PC-3 (cell line): ENCODE measurements at regions not wholly inside any gene's neighbourhood (a gene's known extent, or its start where the extent isn't known, plus 50 kb on each side); places are given as distances from the start of the nearest gene placed in this dataset.

Source experiments
- ATAC-seq: fragments of 200-7000 bp; cut with Tn5 transposase; 2 replicates; pipeline ENCODE4 v1.9.1; 2020; ENCODE audit warnings: mild to moderate bottlenecking, moderate library complexity
- BruUV-seq: library from RNA; stranded (reverse); fragments of 400-500 nt; replicated peaks from 2 replicates; lab custom pipeline; 2021; lab: Mats Ljungman, UMichigan
- CTCF ChIA-PET: fragments of 300-600 bp; sonication (Branson Sonifier 250); formaldehyde crosslinking; loops from one replicate; lab custom pipeline; 2022; ENCODE audit warnings: antibody characterized with exemption; lab: Charles Lee
- POLR2A ChIA-PET: fragments of 300-600 bp; sonication (Branson Sonifier 250); formaldehyde crosslinking; loops from one replicate; lab custom pipeline; 2022; ENCODE audit warnings: antibody characterized with exemption; ENCODE audit not compliant: unreplicated experiment; lab: Charles Lee
- DNase-seq: peaks from one replicate; pipeline ENCODE4 v3.0.0-alpha.2; 2015
- H2AFZ ChIP-seq: fragments of 300-600 bp; sonication (generic); 2 replicates; pipeline ENCODE4 v1.6.0; 2016; ENCODE audit warnings: antibody characterized with exemption, low read length
- H3F3A ChIP-seq: fragments of 300-600 bp; sonication (generic); one replicate; pipeline ENCODE4 v1.6.0; 2017; ENCODE audit warnings: antibody characterized with exemption, low read length, control low read depth, mild to moderate bottlenecking; ENCODE audit not compliant: unreplicated experiment
- H3K27ac ChIP-seq: fragments of 300-600 bp; sonication (generic); 2 replicates; pipeline ENCODE4 v1.5.1; 2016; ENCODE audit warnings: mild to moderate bottlenecking, low read length
- H3K27me3 ChIP-seq: fragments of 300-600 bp; sonication (generic); 2 replicates; pipeline ENCODE4 v1.6.1; 2016; ENCODE audit warnings: low read length, mixed read lengths
- H3K36me3 ChIP-seq: fragments of 300-600 bp; sonication (generic); 2 replicates; pipeline ENCODE4 v1.6.1; 2016; ENCODE audit warnings: low read depth, mixed run types, low read length, mixed read lengths
- H3K4me1 ChIP-seq: fragments of 300-600 bp; sonication (generic); 2 replicates; pipeline ENCODE4 v1.5.1; 2016; ENCODE audit warnings: low read length; ENCODE audit not compliant: insufficient read depth
- H3K4me2 ChIP-seq: fragments of 300-600 bp; sonication (generic); 2 replicates; pipeline ENCODE4 v1.6.0; 2016; ENCODE audit warnings: low read length
- H3K4me3 ChIP-seq: fragments of 300-600 bp; sonication (generic); 2 replicates; pipeline ENCODE4 v1.5.1; 2016; ENCODE audit warnings: mild to moderate bottlenecking, low read length, mixed read lengths
- H3K79me2 ChIP-seq: fragments of 300-600 bp; sonication (generic); 2 replicates; pipeline ENCODE4 v1.6.1; 2017; ENCODE audit warnings: low read length, mixed read lengths
- H3K9ac ChIP-seq: fragments of 300-600 bp; sonication (generic); 2 replicates; pipeline ENCODE4 v1.6.0; 2016; ENCODE audit warnings: mild to moderate bottlenecking, low read length
- H3K9me2 ChIP-seq: fragments of 300-600 bp; sonication (generic); replicated peaks from 2 replicates; pipeline ENCODE4 v1.6.1; 2016; ENCODE audit warnings: mixed run types, low read length, mixed read lengths
- H3K9me3 ChIP-seq: fragments of 300-600 bp; sonication (generic); 2 replicates; pipeline ENCODE4 v1.6.1; 2016; ENCODE audit warnings: low read length, mixed read lengths
- H4K20me1 ChIP-seq: fragments of 300-600 bp; sonication (generic); 2 replicates; pipeline ENCODE4 v1.6.1; 2016; ENCODE audit warnings: low read length, mixed read lengths
- EZH2 ChIP-seq: fragments of 300-600 bp; sonication (generic); IDR thresholded peaks from one replicate; pipeline ENCODE4 v1.6.1; 2017; ENCODE audit warnings: antibody characterized with exemption, mild to moderate bottlenecking, low read length; ENCODE audit not compliant: unreplicated experiment
- EZH2phosphoT487 ChIP-seq: fragments of 300-600 bp; sonication (generic); IDR thresholded peaks from 2 replicates; pipeline ENCODE4 v1.6.1; 2018; ENCODE audit warnings: mild to moderate bottlenecking, antibody characterized with exemption, low read length, borderline replicate concordance
- intact Hi-C: fragments of 100-400 bp; cut with micrococcal nuclease; formaldehyde crosslinking; loops from 2 replicates; pipeline ENCODE4 v1.9.0; 2023
- TF ChIP-seq, protein P1 (sequence below): fragments of 300-600 bp; sonication (generic); conservative IDR thresholded peaks from 2 replicates; pipeline ENCODE4 v1.5.1; 2017; ENCODE audit warnings: antibody characterized with exemption, low read depth, mild to moderate bottlenecking, low read length

DNA sequence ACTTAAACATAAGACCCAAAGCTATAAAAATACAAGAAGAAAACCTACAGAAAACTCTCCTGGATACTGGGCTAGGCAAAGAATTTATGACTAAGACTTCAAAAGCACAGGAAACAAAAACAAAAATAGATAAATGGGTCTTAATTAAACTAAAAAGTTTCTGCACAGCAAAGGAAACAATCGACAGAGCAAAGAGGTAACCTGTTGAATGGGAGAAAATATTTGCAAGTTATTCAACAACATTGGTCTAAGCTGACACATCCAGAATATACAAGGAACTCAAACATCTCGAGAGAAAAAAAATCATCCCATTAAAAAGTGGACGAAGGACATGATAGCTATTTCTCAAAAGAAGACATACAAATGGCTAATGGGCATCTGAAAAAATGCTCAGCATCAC, 72.3 kb upstream of the RBBP8 start:
- ATAC-seq = no peak
- Histone ChIP-seq H3K4me2 (no peak overlapping the region), H4K20me1 (no peaks in the 10 kb centered on the region), H3F3A (no peaks in the 10 kb centered on the region), H3K36me3 (no peaks in the 10 kb centered on the region), H2AFZ (no peak overlapping the region), H3K9me2 (no peaks in the 10 kb centered on the region), H3K27me3 (no peaks in the 10 kb centered on the region), H3K79me2 (no peaks in the 10 kb centered on the region), H3K9ac (no peak overlapping the region), H3K4me1 (no peaks in the 10 kb centered on the region), H3K4me3 (no peak overlapping the region), H3K27ac (no peak overlapping the region), H3K9me3 (no peaks in the 10 kb centered on the region)
- no peak for DNase-seq
- intact Hi-C loops = loop anchor here (5.0 kb wide), 1 partner anchor 41 kb away; no protein-coding TSS in a partner anchor
- no TSS peak for BruUV-seq
- ChIA-PET CTCF (no interaction called here), POLR2A (no interaction called here)
- TF ChIP-seq EZH2phosphoT487 = no peak
- TF ChIP-seq, protein P1, sequence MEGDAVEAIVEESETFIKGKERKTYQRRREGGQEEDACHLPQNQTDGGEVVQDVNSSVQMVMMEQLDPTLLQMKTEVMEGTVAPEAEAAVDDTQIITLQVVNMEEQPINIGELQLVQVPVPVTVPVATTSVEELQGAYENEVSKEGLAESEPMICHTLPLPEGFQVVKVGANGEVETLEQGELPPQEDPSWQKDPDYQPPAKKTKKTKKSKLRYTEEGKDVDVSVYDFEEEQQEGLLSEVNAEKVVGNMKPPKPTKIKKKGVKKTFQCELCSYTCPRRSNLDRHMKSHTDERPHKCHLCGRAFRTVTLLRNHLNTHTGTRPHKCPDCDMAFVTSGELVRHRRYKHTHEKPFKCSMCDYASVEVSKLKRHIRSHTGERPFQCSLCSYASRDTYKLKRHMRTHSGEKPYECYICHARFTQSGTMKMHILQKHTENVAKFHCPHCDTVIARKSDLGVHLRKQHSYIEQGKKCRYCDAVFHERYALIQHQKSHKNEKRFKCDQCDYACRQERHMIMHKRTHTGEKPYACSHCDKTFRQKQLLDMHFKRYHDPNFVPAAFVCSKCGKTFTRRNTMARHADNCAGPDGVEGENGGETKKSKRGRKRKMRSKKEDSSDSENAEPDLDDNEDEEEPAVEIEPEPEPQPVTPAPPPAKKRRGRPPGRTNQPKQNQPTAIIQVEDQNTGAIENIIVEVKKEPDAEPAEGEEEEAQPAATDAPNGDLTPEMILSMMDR = no peak
- TF ChIP-seq EZH2 = no peak

DNA sequence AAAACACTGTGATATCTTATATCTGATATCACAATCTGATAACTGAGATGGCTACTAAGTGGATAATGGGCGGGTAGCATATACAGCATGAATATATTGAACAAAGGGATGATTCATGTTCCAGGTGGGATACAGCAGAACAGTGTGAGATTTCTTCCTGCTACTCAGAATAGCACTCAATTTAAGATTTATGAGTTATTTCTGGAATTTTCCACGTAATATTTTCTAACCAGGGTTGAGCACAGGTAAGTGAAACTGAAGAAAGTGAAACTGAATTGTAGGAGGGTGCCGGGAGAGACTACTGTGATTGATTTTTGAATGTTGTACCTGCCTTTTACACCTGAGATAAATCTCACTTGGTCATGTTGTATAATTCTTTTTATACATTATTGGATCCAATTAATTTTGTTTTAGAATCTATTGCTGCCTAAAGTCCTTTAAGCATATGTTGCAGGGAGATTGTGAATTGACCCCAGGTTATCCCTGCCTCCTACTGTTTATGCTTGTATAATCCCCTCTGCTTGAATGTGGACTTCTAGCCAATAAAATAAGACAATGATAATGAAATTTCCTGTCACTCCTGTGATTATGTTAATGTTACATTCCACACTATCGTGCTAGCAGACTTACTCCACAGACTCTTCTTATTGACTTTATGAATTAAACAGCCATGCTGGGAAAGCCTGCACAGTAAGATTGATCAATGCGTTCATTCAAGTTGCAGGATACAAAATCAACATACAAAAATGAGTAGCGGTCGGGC, 67.6 kb upstream of the RBBP8 start:
- Histone ChIP-seq H3K4me1 (no peaks in the 10 kb centered on the region), H4K20me1 (no peaks in the 10 kb centered on the region), H3K4me2 (no peak overlapping the region), H2AFZ (no peak overlapping the region), H3K79me2 (no peaks in the 10 kb centered on the region), H3F3A (no peaks in the 10 kb centered on the region), H3K9me3 (no peaks in the 10 kb centered on the region), H3K27me3 (no peaks in the 10 kb centered on the region), H3K36me3 (no peaks in the 10 kb centered on the region), H3K27ac (no peak overlapping the region), H3K4me3 (no peak overlapping the region), H3K9ac (no peak overlapping the region), H3K9me2 (no peaks in the 10 kb centered on the region)
- ATAC-seq = no peak
- ChIA-PET POLR2A (no interaction called here), CTCF (no interaction called here)
- intact Hi-C loops = no loop called here
- DNase-seq = no peak
- BruUV-seq = no TSS peak
- TF ChIP-seq EZH2phosphoT487 (no peak), EZH2 (no peak)
- TF ChIP-seq, protein P1 = no peak

DNA sequence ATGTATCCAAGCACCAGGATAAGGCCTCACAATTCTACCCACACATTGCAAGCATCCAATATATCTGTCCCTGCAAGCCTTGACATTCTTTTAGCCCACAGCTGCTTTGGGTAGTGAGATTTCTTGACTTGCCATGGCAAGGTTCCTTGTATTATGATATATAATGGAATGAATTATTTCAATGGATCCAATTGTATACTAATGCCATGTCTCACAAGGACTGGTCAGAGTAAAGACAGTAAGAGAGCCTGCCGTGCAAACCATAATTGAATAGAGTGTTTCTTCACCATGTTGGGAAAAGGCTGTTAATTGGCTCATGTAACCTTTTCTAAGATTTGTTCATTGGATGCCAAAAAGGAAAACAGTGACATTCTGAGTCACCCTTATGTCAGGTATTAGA, 64.3 kb upstream of the RBBP8 start:
- no peak for DNase-seq
- H3K4me2 ChIP-seq = no peak overlapping the region
- ChIA-PET POLR2A (no interaction called here), CTCF (no interaction called here)
- H3K9me2 ChIP-seq = no peaks in the 10 kb centered on the region
- H3K9ac ChIP-seq = no peak overlapping the region
- no peaks in the 10 kb centered on the region for H3F3A ChIP-seq
- H3K9me3 ChIP-seq = no peaks in the 10 kb centered on the region
- TF ChIP-seq, protein P1 = no peak
- TF ChIP-seq EZH2 (no peak), EZH2phosphoT487 (no peak)
- H4K20me1 ChIP-seq = no peaks in the 10 kb centered on the region
- intact Hi-C loops = no loop called here
- no peaks in the 10 kb centered on the region for H3K36me3 ChIP-seq
- no peaks in the 10 kb centered on the region for H3K79me2 ChIP-seq
- H3K27ac ChIP-seq = no peak overlapping the region
- no peak overlapping the region for H3K4me3 ChIP-seq
- H3K27me3 ChIP-seq = no peaks in the 10 kb centered on the region
- BruUV-seq = no TSS peak
- no peak for ATAC-seq
- H3K4me1 ChIP-seq = no peaks in the 10 kb centered on the region
- no peak overlapping the region for H2AFZ ChIP-seq
